ENCODE measurements at regions not wholly inside any gene's neighbourhood (a gene's known extent, or its start where the extent isn't known, plus 50 kb on each side); places are given as distances from the start of the nearest gene placed in this dataset.

DNA sequence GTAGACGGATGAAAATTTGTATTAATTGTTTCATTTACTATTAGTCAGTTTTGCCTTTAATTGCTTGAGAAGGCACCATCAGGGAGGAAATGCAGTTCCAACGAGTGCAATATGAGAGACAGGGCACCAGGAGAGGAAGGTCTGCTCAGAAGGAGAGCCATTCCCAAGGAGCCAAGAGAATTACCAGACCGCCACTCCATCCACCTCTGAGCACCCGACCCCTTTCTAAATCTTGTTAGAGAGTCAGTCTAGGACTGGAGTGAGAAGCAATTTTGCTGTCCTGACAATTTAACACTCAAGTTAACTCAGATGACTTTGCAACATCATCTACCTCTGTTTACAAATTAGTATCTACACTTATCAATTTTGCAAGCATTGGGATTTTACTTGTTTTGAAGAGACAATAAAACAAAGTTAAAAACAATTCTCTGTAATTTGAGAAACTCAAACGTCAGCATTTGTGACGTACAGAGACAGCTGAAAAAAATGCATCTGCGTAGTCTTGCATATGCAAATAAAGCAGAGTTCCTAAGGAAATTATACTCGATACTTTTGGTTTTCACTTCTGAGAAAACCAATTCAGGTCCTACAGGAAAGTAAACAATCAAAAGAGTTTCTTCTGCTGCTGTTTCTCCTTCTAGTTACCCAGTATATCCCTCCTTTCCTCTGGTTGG is 1704.7 kb upstream of the TENM3 start:
- no peak for DNase-seq (ENCODE audit: extremely low spot score)
- WGBS: 60% methylated on average over 8 of the region's 8 CpGs
- no peak overlapping the region for H3K4me3 ChIP-seq (ENCODE audit: low read depth, low read length)
- H3K4me1 ChIP-seq (ENCODE audit: insufficient read depth): no peaks in the 10 kb centered on the region
- H3K27ac ChIP-seq (ENCODE audit: low read depth): no peak overlapping the region
- no peaks in the 10 kb centered on the region for H3K36me3 ChIP-seq (ENCODE audit: insufficient read depth)

DNA sequence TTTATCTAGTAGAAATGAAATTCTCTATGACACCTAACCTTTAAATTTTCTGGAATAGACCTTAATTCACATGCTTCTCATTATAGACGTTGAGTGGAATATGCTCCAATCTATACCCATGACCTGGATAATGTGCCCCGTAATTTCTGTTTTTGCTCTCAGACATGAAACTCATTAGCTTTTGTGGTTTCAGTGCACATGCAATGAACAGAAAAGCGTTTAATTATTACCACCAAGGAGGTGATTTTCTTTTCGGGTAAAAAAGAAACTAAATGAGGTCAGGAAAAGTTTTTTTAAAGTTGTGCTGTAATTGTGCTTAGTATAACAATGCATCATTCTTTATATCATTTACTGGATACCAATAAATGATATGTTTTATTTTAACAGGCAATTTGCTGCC is 1703.9 kb upstream of the TENM3 start:
- no peak overlapping the region for H3K4me3 ChIP-seq (ENCODE audit: low read depth, low read length)
- H3K4me1 ChIP-seq (ENCODE audit: insufficient read depth): no peaks in the 10 kb centered on the region
- no peak for DNase-seq (ENCODE audit: extremely low spot score)
- WGBS: 82% methylated on average over 4 of the region's 4 CpGs
- H3K27ac ChIP-seq (ENCODE audit: low read depth): no peak overlapping the region
- H3K36me3 ChIP-seq (ENCODE audit: insufficient read depth): no peaks in the 10 kb centered on the region

DNA sequence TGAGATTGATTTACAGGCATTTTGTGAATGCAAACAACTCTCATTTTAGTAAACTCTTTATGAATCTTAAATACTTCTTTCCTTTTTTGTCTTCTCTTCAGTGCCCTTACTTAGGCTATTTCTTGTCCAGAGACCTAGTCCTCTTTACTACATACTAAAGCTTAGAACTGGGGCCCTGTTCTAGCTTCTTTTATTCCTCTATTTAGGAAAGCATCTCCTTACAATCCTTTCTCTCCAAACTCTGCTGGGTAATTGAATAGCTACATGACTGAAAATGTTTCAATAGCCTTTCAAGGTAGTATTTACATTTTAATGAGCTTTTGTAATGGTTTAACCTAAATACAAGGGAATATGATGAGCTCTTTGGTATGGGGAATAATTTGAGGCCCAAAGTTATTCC is 1701.5 kb upstream of the TENM3 start:
- H3K36me3 ChIP-seq (ENCODE audit: insufficient read depth): no peaks in the 10 kb centered on the region
- no peak overlapping the region for H3K4me3 ChIP-seq (ENCODE audit: low read depth, low read length)
- H3K4me1 ChIP-seq (ENCODE audit: insufficient read depth): no peaks in the 10 kb centered on the region
- H3K27ac ChIP-seq (ENCODE audit: low read depth): no peak overlapping the region
- no peak for DNase-seq (ENCODE audit: extremely low spot score)

DNA sequence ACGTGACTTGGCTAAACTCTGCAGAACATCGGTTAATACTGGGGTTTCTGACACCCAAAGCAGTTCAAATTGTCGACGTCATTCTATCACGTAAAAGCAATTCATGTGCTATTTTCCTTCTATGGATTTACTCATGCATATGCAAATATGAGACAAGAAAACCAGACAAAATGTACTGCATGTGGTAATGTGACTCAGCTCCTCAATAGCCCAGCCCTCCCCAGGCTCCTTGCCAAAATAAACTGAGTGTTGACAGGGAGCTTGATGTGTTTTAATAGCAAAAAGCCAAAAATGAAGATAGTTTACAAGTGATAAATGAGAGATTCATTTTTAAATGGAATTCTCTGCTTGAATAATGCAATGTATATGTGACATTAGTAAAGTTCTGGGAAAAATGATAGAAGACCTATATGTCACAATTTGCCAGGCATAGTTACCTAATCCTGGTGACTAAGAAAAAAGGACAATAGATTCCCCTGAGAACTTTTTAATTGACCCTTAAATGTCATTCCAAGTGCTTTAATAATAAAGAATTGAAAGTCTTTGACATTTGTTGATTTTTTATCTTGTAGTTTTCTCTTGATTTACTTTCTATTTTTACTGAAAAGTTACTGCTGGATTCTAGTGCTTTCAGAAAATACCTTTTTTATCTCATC is 1700.6 kb upstream of the TENM3 start:
- 51% methylated on average over 5 of the region's 5 CpGs for WGBS
- no peak overlapping the region for H3K4me3 ChIP-seq (ENCODE audit: low read depth, low read length)
- no peaks in the 10 kb centered on the region for H3K4me1 ChIP-seq (ENCODE audit: insufficient read depth)
- DNase-seq (ENCODE audit: extremely low spot score): no peak
- H3K36me3 ChIP-seq (ENCODE audit: insufficient read depth): no peaks in the 10 kb centered on the region
- no peak overlapping the region for H3K27ac ChIP-seq (ENCODE audit: low read depth)

DNA sequence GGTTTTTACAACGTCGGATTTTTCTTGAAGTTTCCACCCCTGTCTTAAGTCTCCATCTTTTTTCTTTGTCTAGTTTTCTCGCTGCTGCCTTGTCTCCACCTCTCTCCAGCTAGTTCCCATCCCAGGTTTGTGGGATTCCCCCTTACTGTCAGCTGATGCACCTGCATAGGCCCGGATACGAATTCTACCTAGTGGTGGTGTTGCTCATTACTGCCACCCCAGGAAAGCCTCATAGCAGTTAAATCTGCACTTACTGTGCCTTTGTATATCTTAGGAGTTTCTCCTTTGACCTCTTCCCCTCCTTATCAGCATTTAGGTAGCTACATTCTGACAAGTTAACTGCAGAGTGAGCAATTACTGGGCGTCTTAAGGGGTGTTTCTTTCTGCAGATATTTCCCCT is 1693.1 kb upstream of the TENM3 start:
- WGBS: 93% methylated on average over 6 of the region's 6 CpGs
- H3K4me1 ChIP-seq (ENCODE audit: insufficient read depth): no peaks in the 10 kb centered on the region
- no peak overlapping the region for H3K4me3 ChIP-seq (ENCODE audit: low read depth, low read length)
- H3K27ac ChIP-seq (ENCODE audit: low read depth): no peak overlapping the region
- H3K36me3 ChIP-seq (ENCODE audit: insufficient read depth): no peaks in the 10 kb centered on the region
- DNase-seq (ENCODE audit: extremely low spot score): no peak

DNA sequence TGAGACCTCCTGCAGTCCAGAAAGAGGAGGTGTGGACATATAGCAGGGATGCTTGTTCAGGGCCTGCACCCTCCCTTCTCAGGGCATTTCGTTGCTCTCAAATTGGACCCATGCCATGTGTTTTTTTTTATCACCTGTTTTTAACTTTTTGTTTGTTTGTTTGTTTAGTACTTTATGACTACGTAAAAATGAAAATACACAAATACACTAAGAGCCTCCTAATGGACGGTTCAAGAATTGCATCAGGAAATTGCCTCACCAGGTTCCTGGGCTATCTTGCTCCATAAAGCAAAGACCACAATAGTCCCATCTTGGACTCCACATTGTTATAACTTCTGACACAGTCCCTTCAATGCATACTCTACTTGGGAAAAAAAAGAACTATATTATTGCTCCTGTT is 1685.9 kb upstream of the TENM3 start:
- Histone ChIP-seq H3K4me1 (ENCODE audit: insufficient read depth) (no peaks in the 10 kb centered on the region), H3K27ac (ENCODE audit: low read depth) (no peak overlapping the region), H3K4me3 (ENCODE audit: low read depth, low read length) (no peak overlapping the region), H3K36me3 (ENCODE audit: insufficient read depth) (no peaks in the 10 kb centered on the region)
- 76% methylated on average over 3 of the region's 3 CpGs for WGBS
- no peak for DNase-seq (ENCODE audit: extremely low spot score)

DNA sequence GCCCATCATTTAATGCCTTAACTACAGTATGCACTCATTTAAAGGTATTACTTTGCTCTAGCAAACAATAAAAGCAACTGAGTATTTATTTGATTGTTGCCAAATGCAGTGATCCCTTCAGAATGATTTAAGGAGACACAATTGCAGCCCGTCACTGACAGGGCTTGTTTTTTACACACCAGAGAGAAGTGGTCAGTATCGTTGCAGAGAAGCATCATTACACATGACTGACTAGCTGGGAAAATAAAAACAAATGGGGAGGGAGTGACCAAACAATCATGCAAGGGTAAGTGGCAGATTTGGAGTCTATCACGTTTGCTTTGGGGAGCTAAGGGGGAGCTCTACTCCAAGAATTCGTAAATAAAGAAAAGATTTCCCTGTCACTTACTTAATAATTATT is 1685.3 kb upstream of the TENM3 start:
- no peak overlapping the region for H3K27ac ChIP-seq (ENCODE audit: low read depth)
- 55% methylated on average over 4 of the region's 4 CpGs for WGBS
- H3K4me1 ChIP-seq (ENCODE audit: insufficient read depth): no peaks in the 10 kb centered on the region
- no peaks in the 10 kb centered on the region for H3K36me3 ChIP-seq (ENCODE audit: insufficient read depth)
- DNase-seq (ENCODE audit: extremely low spot score): no peak
- no peak overlapping the region for H3K4me3 ChIP-seq (ENCODE audit: low read depth, low read length)

DNA sequence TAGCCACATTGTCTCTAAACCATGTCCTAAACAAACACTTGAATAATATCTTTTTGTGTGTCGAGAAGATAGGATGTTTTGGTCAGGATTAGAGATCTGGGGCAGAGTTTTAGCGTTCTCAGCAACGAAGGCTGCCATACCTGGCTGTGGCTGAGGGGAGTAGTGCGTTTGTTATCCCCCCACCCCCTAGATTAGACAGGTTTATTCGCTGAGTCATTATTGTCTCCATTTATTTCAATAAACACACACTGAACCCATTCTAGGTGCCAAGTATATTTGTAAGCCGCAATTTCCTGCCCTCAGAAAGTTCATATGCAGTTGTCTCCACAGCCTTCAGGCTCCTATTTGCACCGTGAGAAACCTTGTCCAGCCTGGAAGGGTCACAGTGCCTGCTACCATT is 1684.8 kb upstream of the TENM3 start:
- no peak for DNase-seq (ENCODE audit: extremely low spot score)
- Histone ChIP-seq H3K27ac (ENCODE audit: low read depth) (no peak overlapping the region), H3K4me3 (ENCODE audit: low read depth, low read length) (no peak overlapping the region), H3K4me1 (ENCODE audit: insufficient read depth) (no peaks in the 10 kb centered on the region), H3K36me3 (ENCODE audit: insufficient read depth) (no peaks in the 10 kb centered on the region)
- 63% methylated on average over 7 of the region's 7 CpGs for WGBS

DNA sequence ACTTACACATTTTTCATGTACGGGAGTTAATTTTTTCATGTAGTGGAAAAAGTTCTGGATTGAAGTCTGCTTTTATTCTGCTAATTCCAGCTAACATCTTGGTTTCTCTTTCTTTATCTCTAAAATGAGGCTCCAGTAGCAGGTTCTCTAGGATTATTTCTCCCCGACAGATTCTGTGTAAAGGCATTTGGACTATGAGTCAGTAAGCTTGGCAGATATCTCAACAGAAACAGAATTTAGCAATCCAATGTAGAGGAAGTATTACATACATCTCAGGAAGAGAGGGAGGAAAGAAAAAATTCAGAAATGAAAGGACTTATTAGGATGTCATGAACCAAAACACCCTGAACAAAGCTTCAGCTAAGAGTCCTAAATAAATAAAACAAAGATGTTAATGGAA is 1682.3 kb upstream of the TENM3 start:
- no peak overlapping the region for H3K4me3 ChIP-seq (ENCODE audit: low read depth, low read length)
- H3K36me3 ChIP-seq (ENCODE audit: insufficient read depth): no peaks in the 10 kb centered on the region
- no peak overlapping the region for H3K27ac ChIP-seq (ENCODE audit: low read depth)
- WGBS: 36% methylated on average over 2 of the region's 2 CpGs
- no peaks in the 10 kb centered on the region for H3K4me1 ChIP-seq (ENCODE audit: insufficient read depth)
- no peak for DNase-seq (ENCODE audit: extremely low spot score)

DNA sequence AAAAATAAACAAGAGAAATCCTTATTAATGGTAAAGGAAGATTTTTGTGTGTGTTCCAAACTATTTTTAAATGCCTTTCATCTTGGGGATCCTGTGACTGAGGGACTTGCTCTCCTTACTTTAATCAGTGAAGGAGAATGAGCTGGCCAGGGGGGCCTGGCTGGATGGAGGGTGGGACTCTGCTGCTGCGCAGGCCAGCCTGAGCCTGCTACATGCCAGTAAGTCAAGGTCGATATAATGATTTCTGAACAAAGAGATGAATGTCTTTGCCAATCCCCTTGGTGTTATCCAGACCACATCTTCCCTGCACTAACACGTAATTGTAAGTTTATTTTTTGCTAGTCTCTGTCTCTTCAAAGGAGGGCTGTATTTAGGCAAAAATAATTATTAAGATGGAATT is 1679.2 kb upstream of the TENM3 start:
- 19% methylated on average over 3 of the region's 3 CpGs for WGBS
- Histone ChIP-seq H3K36me3 (ENCODE audit: insufficient read depth) (no peaks in the 10 kb centered on the region), H3K4me3 (ENCODE audit: low read depth, low read length) (no peak overlapping the region), H3K27ac (ENCODE audit: low read depth) (no peak overlapping the region), H3K4me1 (ENCODE audit: insufficient read depth) (no peaks in the 10 kb centered on the region)
- DNase-seq (ENCODE audit: extremely low spot score): no peak

DNA sequence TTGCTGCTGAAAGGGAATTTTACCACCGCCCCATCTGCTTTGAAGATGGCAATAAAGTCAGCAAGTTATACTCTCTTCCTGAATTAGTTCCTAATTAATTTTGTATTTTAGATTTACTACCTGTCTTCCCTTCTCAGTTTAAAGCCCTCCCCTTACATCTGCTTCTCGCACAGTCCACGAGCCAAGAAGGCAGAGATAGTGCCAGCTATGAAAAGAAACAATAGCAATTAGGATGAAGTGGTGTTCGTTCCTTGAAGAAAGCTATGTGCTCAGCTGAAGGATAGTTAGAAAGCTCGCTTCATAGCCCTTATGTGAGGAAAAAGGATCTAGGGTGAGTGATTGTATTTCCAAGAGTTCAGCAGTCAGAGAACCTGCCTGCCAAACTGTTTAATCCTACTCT is 1678.8 kb upstream of the TENM3 start:
- WGBS: 28% methylated on average over 5 of the region's 5 CpGs
- H3K4me3 ChIP-seq (ENCODE audit: low read depth, low read length): no peak overlapping the region
- H3K27ac ChIP-seq (ENCODE audit: low read depth): no peak overlapping the region
- no peaks in the 10 kb centered on the region for H3K4me1 ChIP-seq (ENCODE audit: insufficient read depth)
- H3K36me3 ChIP-seq (ENCODE audit: insufficient read depth): no peaks in the 10 kb centered on the region
- no peak for DNase-seq (ENCODE audit: extremely low spot score)

DNA sequence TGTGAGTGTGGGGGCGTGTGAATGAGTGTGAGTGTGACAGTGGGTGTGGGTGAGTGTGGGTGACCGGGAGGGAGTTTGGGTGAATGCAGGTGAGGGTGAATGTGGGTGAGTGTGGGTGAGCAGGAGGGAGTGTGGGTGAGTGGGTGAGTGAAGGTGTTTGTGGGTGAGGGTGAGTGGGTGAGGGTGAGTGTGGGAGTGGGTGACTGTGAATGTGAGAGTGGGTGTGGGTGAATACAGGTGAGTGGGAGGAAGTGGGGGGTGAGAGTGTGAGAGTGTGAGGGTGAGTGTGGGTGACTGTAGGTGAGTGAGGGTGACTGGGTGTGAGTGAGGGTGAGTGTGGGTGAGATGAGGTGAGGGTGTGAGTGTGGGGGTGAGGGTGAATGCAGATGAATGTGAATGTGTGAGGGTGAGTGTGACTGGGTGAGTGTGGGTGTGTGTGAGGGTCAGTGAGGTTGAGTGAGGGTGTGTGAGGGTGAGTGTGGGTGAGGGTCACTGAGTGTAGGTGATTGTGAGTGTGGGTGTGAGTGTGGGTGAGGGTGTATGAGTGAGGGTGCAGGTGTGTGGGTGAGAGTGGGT is 1677.3 kb upstream of the TENM3 start:
- 93% methylated on average over 2 of the region's 2 CpGs for WGBS
- no peaks in the 10 kb centered on the region for H3K4me1 ChIP-seq (ENCODE audit: insufficient read depth)
- H3K4me3 ChIP-seq (ENCODE audit: low read depth, low read length): no peak overlapping the region
- H3K27ac ChIP-seq (ENCODE audit: low read depth): no peak overlapping the region
- no peak for DNase-seq (ENCODE audit: extremely low spot score)
- no peaks in the 10 kb centered on the region for H3K36me3 ChIP-seq (ENCODE audit: insufficient read depth)

DNA sequence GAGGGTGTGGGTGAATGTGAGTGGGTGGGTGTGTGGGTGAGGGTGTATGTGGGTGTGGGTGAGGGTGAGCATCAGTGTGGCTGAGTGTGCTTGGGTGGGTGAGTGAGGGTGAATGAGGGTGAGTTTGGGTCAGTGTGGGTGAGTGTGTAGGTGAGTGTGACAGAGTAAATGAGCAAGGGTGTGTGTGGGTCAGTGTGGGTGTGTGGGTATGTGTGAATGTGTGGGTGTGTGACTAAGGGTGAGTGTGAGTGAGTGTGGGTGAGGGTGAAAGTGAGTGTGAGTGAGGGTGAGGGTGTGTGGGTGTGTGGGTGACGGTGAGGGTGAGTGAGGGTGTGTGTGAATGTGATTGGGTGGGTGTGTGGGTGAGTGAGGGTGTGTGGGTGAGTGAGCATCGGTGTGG is 1676.7 kb upstream of the TENM3 start:
- no peaks in the 10 kb centered on the region for H3K36me3 ChIP-seq (ENCODE audit: insufficient read depth)
- H3K4me3 ChIP-seq (ENCODE audit: low read depth, low read length): no peak overlapping the region
- H3K4me1 ChIP-seq (ENCODE audit: insufficient read depth): no peaks in the 10 kb centered on the region
- no peak overlapping the region for H3K27ac ChIP-seq (ENCODE audit: low read depth)
- DNase-seq (ENCODE audit: extremely low spot score): no peak
- WGBS: 99% methylated on average over 2 of the region's 2 CpGs

DNA sequence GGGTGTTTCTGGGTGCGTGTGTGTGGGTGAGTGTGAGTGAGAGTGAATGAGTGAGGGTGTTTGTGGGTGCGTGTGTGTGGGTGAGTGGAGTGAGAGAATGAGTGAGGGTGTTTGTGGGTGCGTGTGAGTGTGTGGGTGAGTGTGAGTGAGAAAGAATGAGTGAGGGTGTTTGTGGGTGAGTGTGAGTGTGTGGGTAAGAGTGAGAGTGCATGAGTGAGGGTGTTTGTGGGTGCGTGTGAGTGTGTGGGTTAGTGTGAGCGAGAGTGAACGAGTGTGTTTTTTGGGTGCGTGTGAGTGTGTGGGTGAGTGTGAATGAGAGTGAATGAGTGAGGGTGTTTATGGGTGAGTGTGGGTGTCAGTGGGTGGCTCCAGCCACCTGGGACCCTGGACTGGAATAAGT is 1676.1 kb upstream of the TENM3 start:
- H3K27ac ChIP-seq (ENCODE audit: low read depth): no peak overlapping the region
- WGBS: 92% methylated on average over 7 of the region's 7 CpGs
- no peaks in the 10 kb centered on the region for H3K36me3 ChIP-seq (ENCODE audit: insufficient read depth)
- no peaks in the 10 kb centered on the region for H3K4me1 ChIP-seq (ENCODE audit: insufficient read depth)
- no peak for DNase-seq (ENCODE audit: extremely low spot score)
- H3K4me3 ChIP-seq (ENCODE audit: low read depth, low read length): no peak overlapping the region
